NB4 (cell line): ENCODE measurements at regions not wholly inside any gene's neighbourhood (a gene's known extent, or its start where the extent isn't known, plus 50 kb on each side); places are given as distances from the start of the nearest gene placed in this dataset.

Experiments
- CTCF ChIP-seq: IDR thresholded peaks from one replicate; pipeline ENCODE4 v1.5.1; 2012; ENCODE audit warnings: low read depth, low read length
- MAX ChIP-seq: IDR thresholded peaks from 2 replicates; pipeline ENCODE4 v1.6.1; 2011; ENCODE audit warnings: low read depth, low read length
- POLR2A ChIP-seq: IDR thresholded peaks from 2 replicates; pipeline ENCODE4 v1.6.1; 2011; ENCODE audit warnings: mild to moderate bottlenecking; ENCODE audit not compliant: insufficient read length; ENCODE audit errors: extremely low read depth

GRCh38 chr20:11114382-11114781, 440.6 kb upstream of the JAG1 start:
- TF ChIP-seq CTCF (no peak), POLR2A (no peak), MAX (no peak)
